CD4-positive, alpha-beta T cell treated with Interferon gamma for 1 hour (primary cell): ENCODE measurements at regions not wholly inside any gene's neighbourhood (a gene's known extent, or its start where the extent isn't known, plus 50 kb on each side); places are given as distances from the start of the nearest gene placed in this dataset.

ENCODE experiments used
- DNase-seq: peaks from one replicate; pipeline ENCODE4 v3.0.0-alpha.2; 2020

DNA sequence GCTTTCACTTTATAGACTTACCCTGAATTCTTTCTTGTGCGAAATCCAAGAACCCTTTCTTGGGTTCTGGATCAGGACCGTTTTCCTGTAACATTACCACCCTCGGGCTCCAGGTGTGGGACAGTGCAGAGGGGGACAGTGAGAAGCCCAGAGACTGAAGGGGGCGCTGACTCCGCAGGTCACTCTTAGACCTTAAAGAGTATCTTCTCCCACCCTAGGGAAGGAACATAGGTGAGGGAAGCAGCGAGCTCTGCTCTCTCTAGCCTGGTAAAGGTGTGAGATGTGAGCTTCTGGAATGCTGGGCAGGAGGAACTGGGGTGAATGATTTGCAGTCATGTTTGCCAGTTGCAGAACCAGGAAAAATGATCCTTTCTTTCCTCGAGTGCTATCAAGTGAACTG lies 80.8 kb upstream of the ZNF507 start:
- no peak for DNase-seq

DNA sequence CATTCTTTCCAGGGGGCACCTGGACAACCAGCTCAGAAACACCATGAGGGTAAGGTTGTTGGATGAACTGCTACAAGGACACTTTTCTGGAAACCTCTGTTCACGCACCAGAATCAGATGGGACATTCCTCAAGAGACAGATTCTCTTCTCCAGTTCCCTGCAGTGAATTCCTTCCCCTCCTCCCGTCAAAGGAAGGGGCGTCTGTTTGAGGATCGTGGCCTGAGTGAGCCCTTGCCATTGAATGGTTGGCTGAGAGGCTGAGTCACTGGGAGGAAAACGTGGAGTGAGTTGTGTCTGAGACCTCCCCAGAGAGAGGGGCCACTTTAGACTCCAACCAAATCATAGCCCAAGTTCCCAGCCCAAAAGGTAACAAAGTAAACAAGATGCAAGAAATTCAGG lies 79.4 kb upstream of the ZNF507 start:
- DNase-seq: no peak

DNA sequence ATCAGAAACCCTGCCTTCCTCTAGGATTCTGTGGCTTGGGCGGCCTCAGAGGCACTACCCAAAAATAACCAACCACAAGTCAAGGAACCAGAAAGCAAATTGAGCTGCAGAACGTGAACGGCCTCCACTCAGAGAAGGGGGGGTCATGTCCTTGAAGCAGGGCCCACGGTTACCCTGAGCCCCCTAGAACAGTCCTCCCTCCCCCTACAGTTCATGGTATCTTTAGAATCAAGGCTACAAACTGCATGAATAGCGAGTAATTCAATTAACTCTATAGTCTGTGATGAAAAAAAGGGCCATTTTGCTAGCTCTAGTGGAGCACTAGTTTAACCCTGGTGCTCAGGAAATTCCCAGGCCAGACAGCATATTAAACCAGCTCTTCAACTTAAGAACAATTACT lies 79.0 kb upstream of the ZNF507 start:
- no peak for DNase-seq

DNA sequence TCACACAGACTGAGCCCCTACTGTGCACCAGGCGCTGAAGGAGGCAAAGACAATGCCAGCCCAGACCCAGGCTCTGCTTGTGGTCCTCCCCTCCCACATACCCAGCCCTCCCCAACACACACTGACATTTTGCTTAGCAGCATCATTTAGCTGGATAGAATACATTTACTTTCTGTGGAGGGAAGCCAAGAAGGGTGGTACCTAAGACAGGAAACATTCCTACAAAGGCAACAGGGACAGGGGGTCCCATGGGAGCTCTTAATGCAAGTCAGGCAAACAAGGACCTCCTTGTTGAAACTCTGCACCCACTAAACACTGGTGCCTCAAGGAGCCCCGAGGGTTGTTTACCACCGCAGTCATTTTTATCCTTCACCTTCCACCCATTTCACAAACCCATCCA lies 77.0 kb upstream of the ZNF507 start:
- no peak for DNase-seq

DNA sequence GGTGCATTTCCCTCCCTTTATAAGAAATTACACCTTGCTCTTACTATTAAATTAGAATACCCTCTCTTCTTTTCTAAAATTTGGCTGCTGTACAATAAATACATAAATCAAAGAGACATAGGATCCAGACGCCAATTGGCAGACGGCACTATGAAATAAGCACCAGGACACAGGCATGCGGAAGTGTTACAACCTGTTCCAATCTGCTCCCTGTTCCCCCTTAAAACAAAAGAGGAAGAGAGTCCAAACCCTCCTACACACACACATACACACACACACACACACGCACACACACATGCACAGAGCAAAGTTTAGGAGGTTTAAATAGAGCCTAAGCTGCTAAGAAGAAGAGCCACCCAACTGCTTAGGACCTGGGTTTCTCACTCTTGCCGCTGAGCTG lies 75.6 kb upstream of the ZNF507 start:
- no peak for DNase-seq

DNA sequence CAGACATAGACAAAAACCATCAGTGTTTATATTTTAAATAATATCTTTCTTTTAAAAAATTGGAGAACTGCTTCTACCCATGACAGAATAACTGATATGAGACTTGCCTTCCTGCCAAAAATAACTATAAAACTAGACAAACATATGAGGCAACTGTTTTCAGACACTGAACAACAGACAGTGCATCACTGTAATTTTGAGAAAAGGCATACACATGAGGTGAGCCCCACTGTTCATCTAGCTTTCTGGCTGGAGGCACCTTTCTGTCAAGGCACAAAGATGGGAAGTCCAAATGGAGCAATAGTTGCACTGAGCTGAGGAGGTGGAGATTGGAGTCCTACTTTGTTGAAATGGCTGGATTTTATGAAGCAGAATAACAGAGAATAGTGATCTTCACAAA lies 71.9 kb upstream of the ZNF507 start:
- no peak for DNase-seq

DNA sequence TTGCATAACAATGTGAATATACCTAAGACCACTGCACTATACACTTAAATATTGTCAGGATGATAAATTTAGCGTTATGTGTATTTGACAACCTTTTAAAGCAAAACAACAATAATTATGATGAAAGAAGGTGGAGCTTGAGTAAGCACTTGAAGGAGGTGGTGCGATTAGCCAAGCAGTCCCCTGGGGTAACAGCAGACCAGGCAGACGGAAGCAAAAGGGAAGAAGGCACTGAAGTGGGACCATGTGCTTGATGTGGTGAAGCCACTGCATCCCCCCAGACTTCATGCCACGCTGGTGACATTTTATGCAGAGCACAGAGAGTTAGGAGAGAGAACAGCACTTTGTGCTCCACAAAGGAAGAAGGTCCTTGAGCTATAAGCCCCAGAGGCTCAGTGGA lies 58.3 kb upstream of the ZNF507 start:
- no peak for DNase-seq

DNA sequence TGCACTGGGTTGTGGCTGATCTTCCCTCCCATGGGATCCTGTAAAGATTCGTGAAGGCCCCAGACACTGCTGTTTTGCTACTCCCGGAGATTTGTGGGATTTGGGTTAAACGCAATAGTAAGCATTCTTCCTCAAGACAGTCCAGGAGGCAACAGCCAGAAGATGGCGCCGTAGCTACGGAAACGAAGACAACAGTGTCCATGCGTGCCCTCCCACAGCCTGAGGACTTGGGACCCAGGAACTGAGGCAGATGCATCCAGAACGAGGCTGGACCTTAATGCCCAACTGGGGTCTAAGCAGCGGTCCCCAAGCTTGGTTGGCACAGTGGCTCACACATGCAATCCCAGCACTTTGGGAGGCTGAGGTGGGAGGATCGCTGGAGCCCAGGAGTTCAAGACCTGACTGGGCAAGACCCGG lies 57.6 kb upstream of the ZNF507 start:
- no peak for DNase-seq

DNA sequence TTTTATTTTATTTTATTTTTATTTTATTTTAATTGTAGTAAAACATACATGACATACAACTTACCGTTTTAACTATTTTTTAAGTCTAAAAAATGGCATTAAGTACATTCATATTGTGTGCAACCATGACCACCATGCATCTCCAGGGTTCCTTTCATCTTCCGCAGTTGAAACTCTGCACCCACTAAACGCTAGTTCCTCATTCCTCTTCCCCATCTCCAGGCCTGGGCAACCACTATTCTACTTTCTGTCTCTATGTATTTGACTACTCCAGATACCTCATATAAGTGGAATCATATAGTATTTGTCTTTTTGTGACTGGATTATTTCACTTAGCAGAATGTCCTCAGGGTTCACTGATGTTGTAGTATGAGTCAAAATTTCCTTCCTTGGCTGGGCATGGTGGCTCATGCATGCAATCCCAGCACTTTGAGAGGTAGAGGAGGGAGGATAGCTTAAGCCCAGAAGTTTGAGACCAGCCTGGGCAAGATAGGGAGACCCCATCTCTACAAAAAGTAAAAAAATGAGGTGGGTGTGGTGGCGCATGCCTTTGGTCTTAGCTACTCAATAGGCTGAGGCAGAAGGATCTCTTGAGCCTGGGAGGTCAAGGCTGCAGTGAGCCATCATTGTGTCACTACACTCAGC lies 55.7 kb upstream of the ZNF507 start:
- DNase-seq: no peak

DNA sequence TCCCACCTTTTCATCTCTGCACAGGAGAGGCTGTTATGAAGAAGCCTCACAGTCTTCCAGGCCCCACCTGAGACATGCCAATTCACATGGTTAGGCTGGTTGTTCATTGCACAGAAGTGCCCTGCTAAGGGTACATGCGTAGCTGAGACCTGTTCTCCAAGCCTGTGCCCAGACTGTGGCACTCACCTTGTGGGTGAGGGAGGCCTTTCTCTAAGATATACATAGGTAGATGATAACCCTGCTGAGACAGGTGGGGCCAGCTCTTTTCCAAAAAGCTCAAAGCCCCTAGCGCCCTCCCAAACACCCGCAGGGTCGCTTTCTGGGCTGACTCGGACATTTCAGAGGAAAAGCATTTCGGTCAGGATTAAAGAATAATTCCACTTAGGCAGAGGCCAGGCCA lies 53.5 kb upstream of the ZNF507 start:
- DNase-seq: no peak

DNA sequence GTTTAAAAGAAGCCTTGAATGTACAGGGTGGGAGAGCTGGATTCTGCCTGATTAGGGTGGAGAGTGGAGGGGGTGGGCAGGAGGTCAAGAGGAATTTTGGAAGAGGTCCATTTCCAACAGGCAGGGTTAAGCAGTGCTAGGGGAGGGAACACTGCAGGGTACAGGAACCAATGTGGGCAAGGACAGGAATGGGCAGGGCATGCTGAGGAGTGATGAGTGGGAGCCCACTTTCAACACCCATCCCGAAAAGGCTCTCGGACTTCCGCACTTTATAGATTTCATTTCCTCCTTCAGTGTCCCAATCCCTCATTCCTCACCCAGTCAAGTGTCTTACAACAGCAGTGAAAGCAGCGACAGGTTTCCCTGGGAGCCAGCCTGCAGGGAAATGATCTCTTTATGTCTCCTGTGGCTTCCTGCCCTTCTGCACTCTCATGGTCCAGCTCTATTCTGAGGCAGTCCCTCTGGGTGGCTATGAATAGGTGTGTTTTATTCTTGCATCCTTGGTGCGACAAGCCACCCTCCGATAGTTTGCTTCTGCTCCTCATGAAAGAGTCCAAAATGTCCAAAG lies 50.5 kb upstream of the ZNF507 start:
- no peak for DNase-seq
